Epithelial cell of proximal tubule (primary cell): ENCODE measurements at regions not wholly inside any gene's neighbourhood (a gene's known extent, or its start where the extent isn't known, plus 50 kb on each side); places are given as distances from the start of the nearest gene placed in this dataset.

ENCODE experiments used
- DNase-seq: peaks from one replicate; pipeline ENCODE4 v3.0.0-alpha.2; 2011; ENCODE audit warnings: low read depth
- H3K4me3 ChIP-seq: 2 replicates; pipeline ENCODE4 v1.5.1; 2011; ENCODE audit warnings: low read depth, mild to moderate bottlenecking, low read length
- CTCF ChIP-seq: conservative IDR thresholded peaks from 2 replicates; pipeline ENCODE4 v1.5.1; 2012; ENCODE audit warnings: low read depth, mild to moderate bottlenecking, low read length

DNA sequence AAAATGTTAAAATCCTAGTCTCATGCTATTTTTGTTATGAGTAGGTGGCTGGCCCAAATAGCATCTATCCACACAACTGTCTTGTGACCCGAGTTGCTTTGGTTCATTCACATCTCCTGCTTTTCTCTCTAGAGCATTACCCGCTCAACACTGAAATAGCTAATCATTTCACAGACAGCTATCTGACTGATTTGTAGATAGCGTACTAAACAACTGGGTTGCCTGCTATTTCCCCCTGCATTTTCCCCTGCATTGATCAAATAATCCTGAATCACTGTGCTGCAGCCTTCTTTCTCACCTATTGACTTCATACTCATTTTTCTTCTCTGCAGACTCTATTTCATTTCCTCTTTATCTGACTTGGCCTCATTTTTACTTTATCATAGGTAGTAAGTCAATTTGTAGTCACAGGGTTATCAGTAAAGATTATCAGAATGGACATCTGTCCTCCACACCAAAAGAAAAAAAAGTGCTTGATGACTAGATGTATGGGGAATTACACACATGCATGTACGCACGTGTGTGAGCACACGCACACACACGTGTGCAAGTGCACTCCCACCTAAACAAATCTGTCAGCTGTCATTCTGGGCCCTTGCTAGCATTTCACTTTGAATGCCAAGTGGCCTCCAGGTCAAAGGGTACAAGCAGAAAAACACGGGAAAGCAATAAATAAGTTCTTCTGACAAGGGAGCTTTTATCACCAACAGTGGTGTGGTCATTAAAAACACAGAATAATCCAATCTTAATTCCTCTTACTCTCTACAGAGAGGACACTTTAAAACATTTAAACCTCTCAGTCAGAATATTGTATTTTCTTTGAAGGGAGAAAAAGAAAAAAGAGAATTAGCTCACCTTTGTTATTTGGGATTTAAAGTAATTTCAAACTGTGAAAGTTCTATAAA lies 501.6 kb downstream of the EFNA5 start:
- DNase-seq, result no peak
- TF ChIP-seq CTCF, result no peak
- no peak overlapping the region for H3K4me3 ChIP-seq

DNA sequence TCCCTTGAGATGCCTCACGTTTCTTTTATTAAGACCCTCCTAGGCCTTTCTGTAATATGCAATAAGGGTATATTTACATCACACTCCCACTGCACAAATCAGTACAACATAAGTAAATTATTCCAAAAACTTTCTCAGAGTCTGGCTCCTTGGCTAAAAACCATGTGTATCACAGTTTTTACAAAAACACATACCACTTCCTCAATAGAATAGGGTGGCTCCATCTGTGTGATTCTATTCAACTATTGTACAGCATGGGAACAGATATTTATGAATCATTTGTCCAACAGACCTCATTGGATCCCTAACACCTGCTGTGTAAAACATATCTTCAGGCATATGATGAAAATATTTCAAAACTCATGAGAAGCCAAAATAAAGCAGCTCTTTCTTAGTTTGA lies 502.7 kb downstream of the EFNA5 start:
- no peak for TF ChIP-seq CTCF
- DNase-seq, result no peak

DNA sequence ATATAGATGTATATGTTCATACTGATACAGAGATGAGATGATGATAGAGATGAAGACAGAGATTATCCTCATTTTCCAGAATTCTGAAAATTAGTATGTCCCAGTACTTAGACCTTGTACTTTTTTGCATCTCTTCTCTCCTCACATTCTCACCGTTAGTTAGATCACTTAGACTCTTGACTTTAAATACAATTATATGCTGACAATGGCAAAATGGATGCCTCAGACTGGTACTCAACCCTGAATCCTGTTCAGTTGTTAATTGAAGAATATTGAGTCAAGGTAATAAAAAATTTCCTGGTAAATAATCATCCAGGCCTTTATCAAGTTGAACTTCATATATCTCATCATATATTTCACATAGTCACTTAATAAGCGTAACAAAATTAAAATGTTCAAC lies 505.4 kb downstream of the EFNA5 start:
- no peak for TF ChIP-seq CTCF
- no peak for DNase-seq
- no peak overlapping the region for H3K4me3 ChIP-seq

More for the DNA sequence above, 502.7 kb downstream of the EFNA5 start:
- no peak overlapping the region for H3K4me3 ChIP-seq

GRCh38 chr5:107157809-107158208 lies 512.9 kb downstream of the EFNA5 start:
- no peak for TF ChIP-seq CTCF
- no peak overlapping the region for H3K4me3 ChIP-seq
- no peak for DNase-seq

GRCh38 chr5:107155707-107156106 lies 515.0 kb downstream of the EFNA5 start:
- no peak overlapping the region for H3K4me3 ChIP-seq
- no peak for DNase-seq
- TF ChIP-seq CTCF, result no peak

- H3K4me3 ChIP-seq, result no peak overlapping the region
These were observed 516.1 kb downstream of the EFNA5 start for GRCh38 chr5:107154593-107154992.

More at GRCh38 chr5:107154593-107154992, 516.1 kb downstream of the EFNA5 start:
- TF ChIP-seq CTCF, result no peak
- DNase-seq, result no peak
